WTC11 (cell line): ENCODE measurements at regions not wholly inside any gene's neighbourhood (a gene's known extent, or its start where the extent isn't known, plus 50 kb on each side); places are given as distances from the start of the nearest gene placed in this dataset.

Experiments used
- ATAC-seq: fragments of 200-7000 bp; cut with Tn5 transposase; 2 replicates; pipeline ENCODE4 v1.10.0; 2021; ENCODE audit warnings: mild to moderate bottlenecking, moderate library complexity
- CTCF ChIA-PET: fragments of 300-600 bp; sonication (Branson Sonifier 250); formaldehyde crosslinking; loops from one replicate; lab custom pipeline; 2021; ENCODE audit warnings: antibody characterized with exemption; lab: Charles Lee
- POLR2A ChIA-PET: fragments of 350-600 bp; sonication (Branson Sonifier 250); formaldehyde crosslinking; loops from one replicate; lab custom pipeline; 2021; ENCODE audit warnings: antibody characterized with exemption; lab: Charles Lee
- DNase-seq: peaks from one replicate; pipeline ENCODE4 v3.0.0; 2021; ENCODE audit warnings: low spot score
- H3K27ac Mint-ChIP-seq: 2 replicates; pipeline ENCODE4 v1.8.0; 2021; ENCODE audit warnings: mixed read lengths
- H3K27me3 Mint-ChIP-seq: 2 replicates; pipeline ENCODE4 v1.8.0; 2021; ENCODE audit warnings: low read depth, mild to moderate bottlenecking, moderate library complexity, mixed read lengths
- H3K36me3 Mint-ChIP-seq: 2 replicates; pipeline ENCODE4 v1.8.0; 2021; ENCODE audit warnings: mixed read lengths
- H3K4me1 Mint-ChIP-seq: 2 replicates; pipeline ENCODE4 v1.8.0; 2022; ENCODE audit warnings: mixed read lengths
- H3K4me3 Mint-ChIP-seq: 2 replicates; pipeline ENCODE4 v1.8.0; 2021; ENCODE audit warnings: mild to moderate bottlenecking, moderate library complexity, mixed read lengths
- H3K9me3 Mint-ChIP-seq: 2 replicates; pipeline ENCODE4 v1.8.0; 2021; ENCODE audit warnings: mixed read lengths
- ATF1 ChIP-seq: sonication (generic); formaldehyde crosslinking; IDR thresholded peaks from 2 replicates; pipeline ENCODE4 v1.8.1; 2023; ENCODE audit warnings: mild to moderate bottlenecking, moderate library complexity, missing genetic modification reagents
- ATF3 ChIP-seq: sonication (generic); formaldehyde crosslinking; conservative IDR thresholded peaks from 2 replicates; pipeline ENCODE4 v1.8.1; 2022; ENCODE audit warnings: mild to moderate bottlenecking, missing genetic modification reagents
- CTCF ChIP-seq: fragments of 200-600 bp; IDR thresholded peaks from 2 replicates; pipeline ENCODE4 v1.8.0; 2022; ENCODE audit warnings: antibody characterized with exemption
- FOXK1 ChIP-seq: sonication (generic); formaldehyde crosslinking; IDR thresholded peaks from 2 replicates; pipeline ENCODE4 v1.8.0; 2022; ENCODE audit warnings: mild to moderate bottlenecking, moderate library complexity, missing genetic modification reagents
- FOXP1 ChIP-seq: sonication (generic); formaldehyde crosslinking; IDR thresholded peaks from 2 replicates; pipeline ENCODE4 v1.8.0; 2022; ENCODE audit warnings: missing genetic modification reagents, mild to moderate bottlenecking, moderate library complexity, borderline replicate concordance
- HMGA2 ChIP-seq: fragments of 250-450 bp; sonication (Bioruptor Pico); IDR thresholded peaks from 2 replicates; pipeline ENCODE4 v1.4.0; 2021; ENCODE audit warnings: mild to moderate bottlenecking, moderate library complexity
- JAZF1 ChIP-seq: fragments of 250-450 bp; sonication (Bioruptor Pico); IDR thresholded peaks from 2 replicates; pipeline ENCODE4 v1.9.0; 2021; ENCODE audit warnings: moderate library complexity, mild to moderate bottlenecking, inconsistent platforms
- JUN ChIP-seq: sonication (generic); formaldehyde crosslinking; IDR thresholded peaks from 2 replicates; pipeline ENCODE4 v1.8.0; 2023; ENCODE audit warnings: mild to moderate bottlenecking, missing genetic modification reagents
- NR2C2 ChIP-seq: sonication (generic); formaldehyde crosslinking; IDR thresholded peaks from 2 replicates; pipeline ENCODE4 v1.8.0; 2022; ENCODE audit warnings: mild to moderate bottlenecking, missing genetic modification reagents
- PREB ChIP-seq: sonication (generic); formaldehyde crosslinking; IDR thresholded peaks from 2 replicates; pipeline ENCODE4 v1.8.1; 2022; ENCODE audit warnings: mild to moderate bottlenecking, missing genetic modification reagents, moderate library complexity, borderline replicate concordance
- PRRX2 ChIP-seq: fragments of 250-450 bp; sonication (Bioruptor Pico); IDR thresholded peaks from 2 replicates; pipeline ENCODE4 v1.8.0; 2021; ENCODE audit warnings: mild to moderate bottlenecking
- SMAD4 ChIP-seq: sonication (generic); formaldehyde crosslinking; IDR thresholded peaks from 2 replicates; pipeline ENCODE4 v1.8.0; 2022; ENCODE audit warnings: mild to moderate bottlenecking, missing genetic modification reagents
- SOX15 ChIP-seq: fragments of 250-450 bp; sonication (Bioruptor Pico); IDR thresholded peaks from 2 replicates; pipeline ENCODE4 v1.9.0; 2021; ENCODE audit warnings: mild to moderate bottlenecking
- STAT6 ChIP-seq: sonication (generic); formaldehyde crosslinking; conservative IDR thresholded peaks from 2 replicates; pipeline ENCODE4 v1.8.1; 2023; ENCODE audit warnings: mild to moderate bottlenecking, low read depth, missing genetic modification reagents, moderate library complexity
- USF2 ChIP-seq: sonication (generic); formaldehyde crosslinking; IDR thresholded peaks from 2 replicates; pipeline ENCODE4 v1.8.1; 2023; ENCODE audit warnings: mild to moderate bottlenecking, missing genetic modification reagents, moderate library complexity
- ZBTB43 ChIP-seq: sonication (generic); formaldehyde crosslinking; IDR thresholded peaks from 2 replicates; pipeline ENCODE4 v1.8.1; 2023; ENCODE audit warnings: mild to moderate bottlenecking, missing genetic modification reagents

GRCh38 chr5:135721548-135722090, 112.8 kb upstream of the SLC25A48 start:
- Mint-ChIP-seq H3K4me3 (no peak overlapping the region), H3K36me3 (no peaks in the 10 kb centered on the region), H3K27ac (no peak overlapping the region), H3K4me1 (peaks cover 12% of the 10 kb centered on the region), H3K27me3 (no peaks in the 10 kb centered on the region), H3K9me3 (no peaks in the 10 kb centered on the region)
- POLR2A ChIA-PET = no interaction called here
- no peak for TF ChIP-seq JUN (CRISPR knock-in tag)
- TF ChIP-seq HMGA2 (CRISPR knock-in tag) = no peak
- no peak for TF ChIP-seq NR2C2
- TF ChIP-seq JAZF1 (CRISPR knock-in tag) = no peak
- TF ChIP-seq ATF3 (CRISPR knock-in tag) = no peak
- TF ChIP-seq ZBTB43 = no peak
- no peak for TF ChIP-seq SOX15 (CRISPR knock-in tag)
- no peak for TF ChIP-seq FOXK1 (CRISPR knock-in tag)
- TF ChIP-seq ATF1 = no peak
- no peak for TF ChIP-seq STAT6 (CRISPR knock-in tag)
- no peak for TF ChIP-seq FOXP1 (CRISPR knock-in tag)
- no peak for TF ChIP-seq PREB (CRISPR knock-in tag)
- no peak for TF ChIP-seq SMAD4 (CRISPR knock-in tag)
- TF ChIP-seq CTCF = no peak
- no peak for TF ChIP-seq PRRX2 (CRISPR knock-in tag)
- ATAC-seq (no peak), DNase-seq (no peak)
- CTCF ChIA-PET = interaction anchor here (1.6 to 2.7 kb wide), 2 partner anchors 156 to 161 kb away, joined by 4 to 15 read pairs; no protein-coding TSS in a partner anchor

GRCh38 chr5:135720191-135720590, 114.3 kb upstream of the SLC25A48 start:
- Mint-ChIP-seq H3K36me3 (no peaks in the 10 kb centered on the region), H3K27me3 (no peaks in the 10 kb centered on the region), H3K9me3 (no peaks in the 10 kb centered on the region), H3K4me3 (no peak overlapping the region), H3K27ac (no peak overlapping the region), H3K4me1 (peaks cover 19% of the 10 kb centered on the region)
- ChIA-PET CTCF (interaction anchor here (1.3 to 2.7 kb wide), 3 partner anchors 154 to 258 kb away, joined by 3 to 15 read pairs (median 4); no protein-coding TSS in a partner anchor), POLR2A (no interaction called here)
- ATAC-seq = no peak
- TF ChIP-seq USF2 (CRISPR knock-in tag) = no peak
- DNase-seq = no peak
